ENCODE measurements at regions not wholly inside any gene's neighbourhood (a gene's known extent, or its start where the extent isn't known, plus 50 kb on each side); places are given as distances from the start of the nearest gene placed in this dataset.

DNA sequence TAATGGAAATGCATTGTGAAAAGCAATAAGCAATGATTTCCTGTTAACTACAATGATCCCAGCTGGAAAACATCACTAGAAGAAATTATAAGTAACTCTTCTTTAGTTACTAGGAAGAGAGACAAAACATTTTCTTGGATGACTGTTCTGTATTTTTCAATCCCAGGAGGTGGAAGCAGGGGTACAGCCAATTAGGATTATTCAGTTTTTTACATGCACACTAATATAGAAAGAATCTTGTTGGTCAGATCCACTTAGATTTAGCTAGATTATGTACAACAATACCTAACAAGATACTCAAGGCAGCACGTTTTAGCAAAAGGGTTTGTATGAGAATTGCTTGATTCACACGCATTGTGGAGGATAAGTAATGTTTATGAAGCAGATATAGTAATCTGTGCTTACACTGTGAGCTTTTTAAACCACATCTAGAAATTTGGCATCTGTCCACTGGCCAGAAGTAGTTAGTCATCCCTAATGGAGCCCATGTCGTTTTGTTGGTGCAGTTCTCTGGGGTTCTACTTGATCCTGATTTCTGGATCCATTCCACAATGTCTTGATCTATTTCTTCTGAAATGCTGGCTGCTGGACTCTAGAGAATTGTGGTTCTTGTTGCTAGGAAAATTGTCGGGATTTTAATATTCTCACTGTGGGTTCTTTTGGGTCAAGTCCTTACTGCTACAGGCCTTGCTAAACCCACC is 199.7 kb downstream of the ADCYAP1 start:
- intact Hi-C loops (cut with micrococcal nuclease): no loop called here

- intact Hi-C loops (cut with micrococcal nuclease): no loop called here
Observed at GRCh38 chr18:1124495-1124894, 219.8 kb downstream of the ADCYAP1 start.

DNA sequence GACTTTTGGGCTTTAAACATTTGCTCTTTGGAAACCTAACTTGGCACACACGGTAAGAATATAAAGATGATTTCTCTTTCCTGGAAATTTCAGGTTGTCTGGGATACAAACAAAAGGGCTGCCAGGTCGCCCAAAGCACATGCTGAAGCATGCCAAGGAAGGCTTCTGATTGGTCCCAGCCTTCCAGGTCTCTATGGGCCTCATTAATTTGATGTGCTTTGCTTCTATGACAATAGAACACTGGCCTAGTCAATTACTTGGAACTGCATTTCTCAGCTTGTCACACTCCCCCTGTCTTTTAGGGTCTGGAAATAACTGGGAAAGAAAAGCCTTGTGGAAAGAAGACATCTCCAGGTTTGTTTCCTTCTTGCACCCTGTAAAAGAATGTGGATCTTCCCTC is 228.9 kb downstream of the ADCYAP1 start:
- intact Hi-C loops (cut with micrococcal nuclease): no loop called here

- intact Hi-C loops (cut with micrococcal nuclease): no loop called here
Observed at GRCh38 chr18:1147730-1148129, 243.1 kb downstream of the ADCYAP1 start.

- intact Hi-C loops (cut with micrococcal nuclease): loop anchor here (5.0 kb wide), 1 partner anchor 57 kb away; no protein-coding TSS in a partner anchor
Observed at GRCh38 chr18:1149709-1150108, 245.0 kb downstream of the ADCYAP1 start.

GRCh38 chr18:1150344-1150743 is 245.7 kb downstream of the ADCYAP1 start:
- intact Hi-C loops (cut with micrococcal nuclease): loop anchor here (5.0 kb wide), 1 partner anchor 58 kb away; no protein-coding TSS in a partner anchor

DNA sequence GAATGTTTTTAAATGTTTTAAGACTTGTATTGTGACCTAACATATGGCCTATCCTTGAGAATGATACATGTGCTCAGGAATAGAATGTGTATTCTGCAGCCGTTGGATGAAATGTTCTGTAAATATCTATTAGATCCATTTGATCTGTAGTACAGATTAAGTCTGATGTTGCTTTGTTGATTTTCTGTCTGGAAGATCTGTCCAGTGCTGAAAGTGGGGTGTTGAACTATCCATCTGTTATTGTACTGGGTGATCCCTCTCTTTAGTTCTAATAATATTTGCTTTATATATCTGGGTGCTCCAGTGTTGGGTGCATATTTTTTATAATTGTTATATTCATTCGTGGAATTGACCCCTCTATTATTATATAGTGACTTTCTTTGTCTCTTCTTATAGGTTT is 248.3 kb downstream of the ADCYAP1 start:
- intact Hi-C loops (cut with micrococcal nuclease): loop anchor here (5.0 kb wide), 1 partner anchor 61 kb away; no protein-coding TSS in a partner anchor

DNA sequence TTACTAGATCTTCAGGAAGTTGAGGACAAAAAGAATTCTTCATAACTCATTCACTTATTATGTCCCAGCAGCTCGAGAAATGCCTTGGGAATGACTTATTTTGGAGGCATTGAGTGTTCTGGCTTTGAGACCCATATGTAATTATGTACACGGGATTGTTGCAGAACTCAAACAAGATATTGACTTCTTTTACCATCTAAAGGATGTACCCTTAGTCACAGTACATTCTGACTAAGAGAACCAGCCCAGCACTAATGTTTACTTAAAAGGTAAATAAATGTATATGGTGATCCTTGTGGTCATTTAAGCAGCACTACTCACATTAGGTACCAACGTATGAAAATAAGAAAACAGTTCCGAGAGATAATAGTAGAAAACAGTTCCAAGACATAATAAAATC is 268.9 kb downstream of the ADCYAP1 start:
- intact Hi-C loops (cut with micrococcal nuclease): no loop called here

- intact Hi-C loops (cut with micrococcal nuclease): no loop called here
Observed at GRCh38 chr18:1177232-1177631, 272.6 kb downstream of the ADCYAP1 start.

GRCh38 chr18:1191341-1191740 is 286.7 kb downstream of the ADCYAP1 start:
- intact Hi-C loops (cut with micrococcal nuclease): no loop called here

GRCh38 chr18:1213126-1213525 is 308.5 kb downstream of the ADCYAP1 start:
- intact Hi-C loops (cut with micrococcal nuclease): no loop called here

DNA sequence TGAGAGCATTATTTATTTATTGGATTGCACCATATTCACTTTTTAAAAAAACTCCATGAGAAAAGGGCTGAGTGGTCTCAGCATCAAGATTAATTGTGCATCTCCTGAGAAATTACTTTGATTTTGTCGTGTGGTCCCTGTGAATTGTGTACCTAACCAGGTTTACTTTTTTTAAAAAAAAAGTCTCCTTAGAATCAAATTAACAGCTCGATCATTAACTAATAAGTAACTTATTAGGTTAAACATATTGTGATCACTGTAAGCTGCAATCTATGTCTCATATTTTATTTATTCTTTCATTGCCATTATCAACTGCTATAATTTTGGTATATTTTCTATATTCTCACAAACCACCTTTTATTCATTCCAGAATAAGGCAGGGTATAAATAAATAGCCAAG is 318.2 kb downstream of the ADCYAP1 start:
- intact Hi-C loops (cut with micrococcal nuclease): loop anchor here (10.0 kb wide), 1 partner anchor 62 kb away; no protein-coding TSS in a partner anchor

DNA sequence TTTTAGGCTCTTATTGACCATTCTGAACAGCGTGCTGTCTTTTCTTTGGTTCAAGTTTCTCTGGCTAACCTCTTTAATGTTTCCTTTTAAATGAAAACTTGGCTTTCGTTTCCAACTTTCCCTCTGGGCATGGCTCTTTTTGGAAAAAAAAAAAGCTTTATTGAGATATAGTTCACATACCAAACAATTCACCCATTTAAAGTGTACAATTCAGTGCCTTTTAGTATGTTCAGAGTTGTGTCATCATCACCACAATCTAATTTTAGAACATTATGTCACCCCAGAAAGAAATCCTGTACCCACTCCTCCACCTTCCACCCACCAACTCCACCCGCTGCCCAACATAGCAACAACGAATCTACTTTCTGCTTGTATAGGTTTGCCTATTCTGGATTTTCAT is 322.4 kb downstream of the ADCYAP1 start:
- intact Hi-C loops (cut with micrococcal nuclease): loop anchor here (10.0 kb wide), 1 partner anchor 58 kb away; no protein-coding TSS in a partner anchor

DNA sequence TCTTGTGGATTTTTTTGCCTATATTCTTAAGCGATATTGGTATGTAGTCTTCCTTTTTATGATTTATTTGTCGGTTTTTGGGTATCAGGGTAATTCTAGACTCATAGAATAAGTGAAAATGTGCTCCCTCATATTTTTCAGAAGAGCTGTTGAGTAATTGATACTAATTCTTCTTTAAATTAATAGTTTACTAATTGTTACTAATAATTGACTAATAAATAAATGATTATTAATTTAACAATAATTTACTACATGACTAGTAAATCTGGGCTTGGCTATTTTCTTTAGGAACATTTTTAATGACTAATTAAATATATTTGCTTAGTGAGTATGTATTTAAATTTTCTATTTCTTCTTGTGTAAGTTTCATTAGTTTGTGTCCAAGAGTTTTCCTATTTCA is 325.0 kb downstream of the ADCYAP1 start:
- intact Hi-C loops (cut with micrococcal nuclease): loop anchor here (10.0 kb wide), 1 partner anchor 55 kb away; no protein-coding TSS in a partner anchor

DNA sequence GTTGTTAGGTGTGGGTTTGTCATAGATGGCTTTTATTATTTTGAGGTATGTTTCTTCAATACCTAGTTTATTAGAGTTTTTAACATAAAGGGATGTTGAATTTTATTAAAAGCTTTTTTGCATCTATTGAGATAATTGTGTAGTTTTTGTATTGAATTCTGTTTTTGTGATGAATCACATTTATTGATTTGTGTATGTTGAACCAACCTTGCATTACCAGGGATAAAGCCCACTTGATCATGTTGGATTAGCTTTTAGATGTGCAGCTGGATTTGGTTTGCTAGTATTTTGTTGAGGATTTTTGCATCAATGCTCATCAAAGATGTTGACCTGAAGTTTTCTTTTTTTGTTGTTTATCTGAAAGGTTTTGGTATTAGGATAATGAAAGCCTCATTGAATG is 328.2 kb downstream of the ADCYAP1 start:
- intact Hi-C loops (cut with micrococcal nuclease): no loop called here

- intact Hi-C loops (cut with micrococcal nuclease): no loop called here
Observed at GRCh38 chr18:1240701-1241100, 336.0 kb downstream of the ADCYAP1 start.

- intact Hi-C loops (cut with micrococcal nuclease): no loop called here
Observed at GRCh38 chr18:1244397-1245122, 339.9 kb downstream of the ADCYAP1 start.

GRCh38 chr18:1246827-1247226 is 342.2 kb downstream of the ADCYAP1 start:
- intact Hi-C loops (cut with micrococcal nuclease): no loop called here

DNA sequence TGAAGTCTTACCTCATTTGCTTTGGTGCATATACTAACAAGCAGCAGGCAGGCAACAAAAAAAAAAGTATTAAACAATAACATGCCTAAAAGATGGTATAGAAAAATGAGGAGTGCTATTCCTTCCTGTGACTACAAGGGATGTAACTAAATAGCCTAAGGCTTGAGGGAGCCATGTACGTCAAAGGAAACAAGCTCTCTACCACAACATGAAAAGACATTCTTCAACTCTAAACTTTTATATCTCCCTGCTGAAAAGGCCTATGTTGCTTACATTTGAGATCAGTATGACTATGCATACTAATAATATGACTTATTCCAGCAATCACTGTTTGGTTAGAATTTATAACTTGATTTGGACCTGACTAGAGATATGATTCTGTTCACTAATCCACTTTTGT is 347.9 kb downstream of the ADCYAP1 start:
- intact Hi-C loops (cut with micrococcal nuclease): no loop called here

DNA sequence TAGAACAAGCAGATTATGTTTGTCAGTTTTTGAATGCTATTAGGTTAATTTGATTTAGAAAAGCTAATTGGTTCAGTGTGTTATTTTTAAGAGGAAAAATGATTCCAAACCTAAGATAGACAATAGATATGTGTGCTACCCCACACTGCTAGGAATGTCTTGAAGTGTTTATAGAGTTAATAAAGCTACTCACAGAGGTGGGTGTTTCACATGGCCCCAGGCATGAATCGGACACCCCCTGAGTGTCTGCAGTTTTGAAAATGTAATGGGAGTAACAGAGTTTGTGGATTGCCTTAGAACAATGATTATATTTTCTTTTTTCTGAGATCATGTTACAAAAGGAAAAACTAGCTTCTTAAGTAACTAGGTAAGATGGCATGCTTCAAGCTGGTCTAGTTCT is 348.3 kb downstream of the ADCYAP1 start:
- intact Hi-C loops (cut with micrococcal nuclease): no loop called here

GRCh38 chr18:1253827-1254226 is 349.2 kb downstream of the ADCYAP1 start:
- intact Hi-C loops (cut with micrococcal nuclease): no loop called here

DNA sequence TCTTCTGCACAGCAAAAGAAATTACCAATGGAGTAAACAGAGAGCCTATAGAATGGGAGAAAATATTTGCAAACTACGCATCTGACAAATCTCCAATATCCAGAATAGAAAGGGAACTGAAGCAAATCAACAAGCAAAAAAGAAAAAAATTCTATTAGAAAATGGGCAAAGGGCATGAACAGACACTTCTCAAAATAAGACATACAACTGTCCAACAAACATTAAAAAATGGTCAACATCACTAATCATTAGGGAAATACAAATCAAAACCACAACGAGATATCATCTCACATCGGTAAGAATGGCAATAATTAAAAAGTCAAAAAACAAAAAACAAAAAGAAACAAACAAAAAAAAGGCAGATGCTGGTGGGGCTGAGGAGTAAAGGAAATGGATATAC is 356.4 kb downstream of the ADCYAP1 start:
- intact Hi-C loops (cut with micrococcal nuclease): no loop called here

GRCh38 chr18:1267021-1267420 is 362.4 kb downstream of the ADCYAP1 start:
- intact Hi-C loops (cut with micrococcal nuclease): no loop called here

Data from T-helper 1 cell treated with Interleukin-12 subunit alpha and Interleukin-12 subunit beta and Interleukin-4 antibody, amounts not matched to agents 30 ng/mL and 1 ng/mL, for 36 hours (primary cell).